ENCODE measurements at regions not wholly inside any gene's neighbourhood (a gene's known extent, or its start where the extent isn't known, plus 50 kb on each side); places are given as distances from the start of the nearest gene placed in this dataset.
"Not testable (repeated sequence)": the region's sequence is repeated elsewhere in the genome, so short reads cannot be mapped to it uniquely, and the experiment has no call there.

DNA sequence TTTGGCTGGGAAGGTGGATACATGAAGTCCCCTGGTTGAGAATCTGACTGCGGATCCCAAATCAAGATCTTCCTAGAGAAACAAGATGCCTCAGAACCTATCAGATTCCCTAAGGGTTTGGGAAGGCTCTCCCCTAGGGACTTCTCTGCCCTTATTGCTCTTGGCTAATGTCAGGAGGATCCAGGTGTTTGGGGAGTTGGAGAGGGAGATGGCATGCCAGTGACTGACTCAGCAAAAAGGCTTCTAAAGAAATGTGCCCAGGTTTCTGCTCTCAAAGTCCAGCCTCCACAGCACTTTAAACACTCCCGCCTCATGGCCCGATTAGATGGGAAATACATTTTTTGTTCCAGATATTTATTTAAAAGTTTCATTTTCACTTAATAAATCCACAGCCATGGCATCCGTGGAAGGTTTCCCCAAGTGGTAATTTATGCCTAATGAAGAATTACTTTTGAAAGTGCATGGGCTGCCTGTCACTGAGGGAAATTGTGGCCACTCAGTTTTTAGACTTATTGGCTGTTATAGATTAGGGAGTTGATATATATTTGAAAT, 156.4 kb downstream of the OSR1 start:
- no peak for DNase-seq (ENCODE audit: low spot score)

DNA sequence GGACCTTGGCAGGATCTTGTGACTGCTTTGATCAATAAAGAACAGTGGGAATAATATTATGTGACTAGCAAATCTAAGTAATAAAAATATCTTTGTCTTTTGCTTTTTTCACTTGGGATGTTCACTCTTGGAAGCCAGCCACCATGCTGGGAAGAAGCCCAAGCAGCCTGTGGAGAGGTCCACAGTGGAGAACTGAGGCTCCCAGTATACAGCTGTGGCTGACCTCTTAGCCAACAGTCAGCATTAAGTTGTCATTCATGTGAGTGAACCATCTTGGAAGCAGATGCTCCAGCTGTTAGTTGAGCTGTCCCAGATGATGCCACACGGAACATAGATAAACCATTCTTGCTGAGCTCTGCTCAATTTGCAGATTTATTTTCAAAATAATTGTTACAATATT, 160.0 kb downstream of the OSR1 start:
- peak; percentile 25 for DNase-seq (ENCODE audit: low spot score)

DNA sequence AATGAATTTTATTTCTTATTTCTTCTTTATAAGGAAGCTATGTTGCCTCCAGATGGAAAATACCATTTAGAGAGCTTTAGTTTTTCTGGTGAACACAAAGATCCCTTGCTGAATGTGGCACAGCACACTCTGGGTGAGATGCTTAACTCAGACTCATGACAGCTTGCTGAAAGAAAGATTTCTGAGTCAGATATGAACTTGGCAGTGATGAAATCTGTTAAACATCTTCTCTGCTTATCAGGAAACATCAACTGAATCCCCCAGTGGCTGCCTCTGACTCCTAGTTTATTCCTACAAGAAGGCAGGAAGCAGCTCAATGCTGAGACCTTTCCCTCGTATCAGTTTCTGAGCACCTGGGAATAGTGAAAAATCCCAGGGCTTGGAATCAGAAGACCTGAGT, 162.8 kb downstream of the OSR1 start:
- no peak for DNase-seq (ENCODE audit: low spot score)

DNA sequence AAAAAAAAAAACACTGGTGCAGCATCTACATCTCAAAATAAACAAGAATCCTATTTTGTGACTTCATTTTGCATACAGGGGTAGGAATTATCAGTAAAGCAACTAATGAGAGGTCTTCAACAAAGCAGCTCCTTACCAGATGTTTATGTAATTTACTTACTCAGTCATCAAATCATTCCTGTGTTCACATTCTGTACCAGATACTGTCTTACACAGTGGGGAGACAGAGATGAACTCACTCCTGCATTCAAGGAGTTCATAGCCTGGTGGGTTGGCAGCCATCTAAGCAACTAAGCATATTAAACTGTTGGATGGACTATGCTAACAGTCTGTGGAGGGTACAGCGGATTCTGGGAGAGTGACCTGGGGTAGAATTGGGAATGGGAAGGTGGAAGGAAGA, 169.0 kb downstream of the OSR1 start:
- no peak for DNase-seq (ENCODE audit: low spot score)

DNA sequence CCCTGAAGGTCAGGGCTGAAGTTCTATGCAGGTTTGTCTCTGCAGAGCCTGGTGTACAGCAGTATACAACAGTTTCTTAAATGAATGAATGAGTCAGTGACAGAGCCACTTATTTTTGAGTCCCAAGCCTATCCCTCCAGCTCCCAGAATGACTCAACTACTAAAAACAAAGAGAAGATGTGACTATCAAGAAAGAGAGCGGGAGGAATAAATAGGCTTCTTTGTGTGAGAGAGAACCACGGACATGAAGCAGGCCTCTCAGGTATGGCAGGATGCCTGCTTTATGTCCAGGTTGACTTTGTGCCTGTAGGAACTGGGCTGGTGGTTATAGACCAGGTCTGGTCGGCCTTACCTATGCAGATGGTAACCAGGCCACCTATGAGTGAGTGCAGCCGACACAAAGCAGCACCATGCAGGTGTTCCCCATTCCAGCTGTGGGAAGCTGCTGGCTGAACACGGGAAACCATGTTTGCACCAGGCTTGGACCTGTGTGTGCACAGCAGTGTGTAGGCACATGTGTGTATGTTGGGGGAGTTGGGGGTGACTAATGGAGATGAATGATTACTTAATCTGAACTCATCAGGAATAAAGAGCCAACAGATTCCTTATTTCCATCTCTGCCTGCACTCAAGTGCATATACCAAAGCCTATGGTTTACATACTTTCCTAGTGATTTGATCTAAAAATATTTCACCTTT, 171.0 kb downstream of the OSR1 start:
- no peak for DNase-seq (ENCODE audit: low spot score)

DNA sequence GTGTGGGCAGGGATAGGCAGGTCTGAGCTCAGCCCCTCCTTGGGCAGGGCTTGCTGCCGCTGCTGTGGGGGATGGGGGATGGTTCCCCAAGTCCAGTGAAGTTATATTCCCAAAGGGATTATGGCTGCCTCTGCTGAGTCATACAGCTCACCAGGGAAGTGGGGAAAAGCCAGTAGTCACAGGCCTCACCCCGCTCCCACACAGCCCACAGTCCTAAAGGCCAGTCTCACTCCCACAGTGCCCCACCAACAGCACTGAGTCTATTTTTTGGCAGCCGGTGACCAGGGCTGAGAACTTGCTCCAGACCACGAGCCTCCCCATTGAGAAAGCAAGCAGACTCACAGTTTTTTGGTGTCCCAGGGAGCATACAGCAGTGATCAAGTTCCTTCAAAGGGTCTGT, 173.3 kb downstream of the OSR1 start:
- DNase-seq (ENCODE audit: low spot score) = no peak

DNA sequence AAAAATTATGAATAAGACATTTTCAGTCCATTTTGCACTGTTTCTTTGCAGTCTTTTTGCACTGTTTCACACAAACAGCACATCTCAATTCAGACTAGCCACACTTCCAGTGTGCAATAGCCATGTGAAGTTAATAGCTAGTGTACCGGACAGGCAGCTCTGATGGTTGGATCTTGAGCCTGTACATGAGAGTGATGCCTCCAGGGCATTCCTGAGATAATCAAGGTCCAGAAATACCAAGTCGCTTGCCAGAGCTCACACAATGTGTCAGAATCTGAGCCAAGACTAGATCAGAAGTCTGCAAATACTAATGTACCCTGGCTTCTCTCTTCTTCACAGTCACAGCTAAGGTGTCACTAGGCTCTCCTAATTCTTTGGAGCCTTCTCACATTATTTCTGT, 180.2 kb downstream of the OSR1 start:
- DNase-seq (ENCODE audit: low spot score) = no peak

DNA sequence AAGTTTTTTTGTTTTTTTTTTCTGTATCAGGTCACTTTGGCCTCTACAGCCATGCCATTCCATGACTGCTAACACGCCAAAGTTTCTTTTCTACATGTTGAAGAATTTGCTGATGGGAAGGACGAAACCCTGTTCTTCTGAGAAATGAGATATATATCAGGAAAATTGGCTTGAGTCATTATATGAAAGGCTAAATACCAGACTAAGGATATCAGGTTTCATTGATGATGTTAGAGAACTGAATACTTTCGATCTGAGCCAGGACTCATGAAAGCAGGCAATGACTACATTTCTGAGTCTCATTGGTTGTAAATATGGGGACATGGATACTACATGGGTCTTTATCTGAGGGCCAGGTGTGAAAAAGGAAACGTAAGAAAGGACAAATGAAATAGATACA, 181.4 kb downstream of the OSR1 start:
- DNase-seq (ENCODE audit: low spot score) = no peak

DNA sequence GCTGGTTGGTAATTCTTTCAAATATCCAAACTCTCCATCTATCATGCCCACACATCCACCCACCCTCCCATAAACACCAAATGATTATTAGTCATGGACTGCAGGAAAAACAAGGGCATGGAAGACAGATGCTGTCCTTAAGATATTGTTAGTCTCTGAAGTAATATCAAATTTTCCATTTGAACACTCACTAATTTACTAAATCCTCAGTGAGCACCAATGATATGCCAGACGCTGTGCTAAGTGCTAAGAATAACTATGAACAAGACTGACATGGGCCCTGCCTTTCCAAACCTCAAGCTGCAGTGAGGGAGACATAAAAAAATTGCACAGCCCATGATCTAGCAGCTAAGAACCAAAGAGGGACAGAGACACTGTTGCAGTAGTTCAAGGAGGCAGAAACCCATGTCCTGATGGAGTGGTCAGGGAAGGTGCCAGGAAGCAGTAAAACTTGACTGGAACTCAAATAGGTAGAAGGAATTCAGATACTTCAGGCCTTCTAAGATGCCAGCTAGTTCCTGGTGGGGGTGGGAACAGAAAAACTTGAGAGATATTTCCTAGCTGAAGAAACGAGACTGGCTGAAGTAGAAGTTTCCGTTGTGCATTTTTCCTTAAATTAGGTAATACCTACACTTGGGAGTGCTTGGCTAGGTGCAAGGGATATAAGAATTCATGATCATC, 182.1 kb downstream of the OSR1 start:
- no peak for DNase-seq (ENCODE audit: low spot score)

DNA sequence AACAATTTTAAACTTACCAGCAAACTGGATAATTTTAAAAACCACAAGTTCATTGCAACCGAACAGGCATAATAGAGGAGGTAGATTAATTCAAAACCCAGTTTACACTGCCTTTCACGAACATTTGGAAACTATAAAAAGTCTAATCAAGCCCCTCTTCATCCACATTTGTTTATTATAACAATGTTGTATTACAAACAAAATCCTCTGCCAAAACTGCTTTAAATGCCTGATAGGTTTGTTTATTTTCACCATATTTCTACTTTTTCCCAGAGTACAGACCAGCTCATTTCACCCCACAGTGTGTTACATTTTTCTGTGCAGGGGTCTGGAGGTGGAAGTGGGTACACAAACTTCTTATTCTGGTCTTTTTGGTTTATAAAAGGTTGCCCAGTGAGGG, 184.2 kb downstream of the OSR1 start:
- DNase-seq (ENCODE audit: low spot score) = no peak

DNA sequence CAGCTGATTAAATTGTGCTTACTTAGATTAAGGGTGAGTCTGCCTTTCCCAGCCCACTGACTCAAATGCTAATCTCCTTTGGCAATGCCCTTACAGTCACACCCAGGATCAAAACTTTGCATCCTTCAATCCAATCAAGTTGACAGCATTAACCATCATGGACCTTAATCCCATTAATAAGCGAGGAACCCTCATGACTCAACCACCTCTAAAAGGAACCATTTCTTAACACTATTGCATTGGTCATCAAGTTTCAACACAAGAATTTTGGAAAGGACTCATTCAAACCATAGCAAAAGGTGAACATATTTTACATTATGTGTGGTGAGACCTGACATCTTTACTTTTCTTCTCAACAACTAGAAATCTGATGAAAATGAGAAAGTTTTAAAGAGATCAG, 187.0 kb downstream of the OSR1 start:
- no peak for DNase-seq (ENCODE audit: low spot score)

DNA sequence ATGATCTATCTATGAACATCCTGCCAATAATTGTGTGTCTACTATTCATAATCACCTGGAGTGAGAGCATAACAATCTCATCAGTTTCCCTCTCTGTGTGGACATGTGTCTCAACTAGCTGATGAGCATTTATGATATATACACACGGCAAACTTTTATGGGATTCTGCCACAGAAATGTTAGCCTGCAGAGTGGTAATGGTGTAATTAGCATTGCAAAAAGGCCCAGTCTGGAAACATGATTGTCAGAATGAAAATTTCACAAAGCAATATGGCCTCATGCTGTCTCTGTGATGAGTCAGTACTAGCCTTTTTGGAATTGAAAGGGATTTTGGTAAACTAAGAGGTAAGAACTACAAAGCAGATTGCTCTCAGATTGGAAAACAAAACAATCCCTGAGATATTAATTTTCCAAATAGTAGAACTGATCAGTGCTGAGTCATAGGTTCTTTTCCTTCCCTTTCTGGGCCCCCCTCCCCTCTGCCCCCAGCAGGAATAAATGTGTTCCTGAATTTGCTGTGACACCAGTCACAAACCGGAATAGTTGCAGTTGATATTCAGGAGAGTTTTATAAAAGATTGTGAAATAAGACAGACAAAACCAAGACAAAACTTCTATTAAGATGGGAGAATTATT, 189.2 kb downstream of the OSR1 start:
- no peak for DNase-seq (ENCODE audit: low spot score)

DNA sequence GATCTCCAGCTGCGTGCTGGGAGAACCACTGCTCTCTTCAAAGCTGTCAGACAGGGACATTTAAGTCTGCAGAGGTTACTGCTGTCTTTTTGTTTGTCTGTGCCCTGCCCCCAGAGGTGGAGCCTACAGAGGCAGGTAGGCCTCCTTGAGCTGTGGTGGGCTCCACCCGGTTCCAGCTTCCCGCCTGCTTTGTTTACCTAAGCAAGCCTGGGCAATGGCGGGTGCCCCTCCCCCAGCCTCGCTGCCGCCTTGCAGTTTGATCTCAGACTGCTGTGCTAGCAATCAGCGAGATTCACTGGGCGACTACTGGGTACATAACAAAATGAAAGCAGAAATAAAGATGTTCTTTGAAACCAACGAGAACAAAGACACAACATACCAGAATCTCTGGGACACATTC, 194.3 kb downstream of the OSR1 start:
- not testable (repeated sequence) for DNase-seq (ENCODE audit: low spot score)

DNA sequence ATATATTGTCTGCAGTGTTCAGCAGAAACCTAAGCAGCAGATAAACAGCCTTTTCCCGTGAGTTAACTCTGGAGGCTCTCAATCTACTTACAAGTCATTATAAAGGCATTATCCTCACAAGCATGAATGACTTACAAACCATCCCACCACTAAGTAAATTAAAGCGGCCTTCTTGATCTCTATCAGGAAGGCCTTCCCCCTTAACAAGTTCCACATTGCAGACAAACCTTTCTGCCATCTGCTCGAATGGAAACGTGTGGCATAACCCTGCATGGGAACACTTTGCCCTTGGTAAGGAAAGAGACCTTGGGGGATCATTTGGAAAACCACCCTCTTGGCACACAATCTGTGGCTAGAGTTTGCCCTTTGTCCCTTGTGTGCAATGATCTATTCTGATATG, 199.5 kb downstream of the OSR1 start:
- no peak for DNase-seq (ENCODE audit: low spot score)

DNA sequence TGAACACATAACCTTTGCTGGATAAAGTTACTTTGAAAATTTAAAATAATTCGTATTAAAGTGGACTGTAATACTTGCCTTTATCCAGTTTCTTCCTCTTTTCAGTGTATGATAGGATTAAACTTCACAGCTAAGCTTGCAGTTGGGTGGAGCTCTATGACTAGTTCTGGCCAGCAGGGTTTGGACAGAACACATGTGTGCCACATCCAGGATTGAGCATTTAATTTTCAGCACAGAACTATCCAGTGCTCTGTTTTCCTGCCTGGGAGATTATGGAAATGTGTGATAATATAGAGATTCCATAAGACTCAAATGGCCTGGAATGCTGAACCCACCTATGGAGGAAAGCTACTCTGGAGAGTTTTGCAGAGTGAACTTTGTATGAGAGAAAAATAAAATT, 200.2 kb downstream of the OSR1 start:
- no peak for DNase-seq (ENCODE audit: low spot score)

DNA sequence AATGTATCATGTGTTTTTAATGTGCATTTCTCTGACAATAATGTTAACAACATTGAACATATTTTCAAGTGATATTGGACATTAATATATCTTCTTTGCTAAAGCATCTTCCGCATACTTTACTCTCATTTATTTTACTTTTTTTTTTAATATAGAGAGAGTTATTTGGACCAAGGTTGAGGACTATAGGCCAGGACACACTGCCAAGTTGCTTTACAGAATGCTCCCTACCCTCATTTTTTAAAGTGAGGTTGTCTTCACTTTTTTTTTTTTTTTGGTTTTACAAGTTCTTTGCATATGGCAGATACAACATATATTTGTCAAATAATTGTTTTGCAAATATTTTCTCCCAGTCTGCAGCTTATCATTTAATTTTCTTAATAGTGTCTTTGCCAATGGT, 201.8 kb downstream of the OSR1 start:
- DNase-seq (ENCODE audit: low spot score) = no peak

DNA sequence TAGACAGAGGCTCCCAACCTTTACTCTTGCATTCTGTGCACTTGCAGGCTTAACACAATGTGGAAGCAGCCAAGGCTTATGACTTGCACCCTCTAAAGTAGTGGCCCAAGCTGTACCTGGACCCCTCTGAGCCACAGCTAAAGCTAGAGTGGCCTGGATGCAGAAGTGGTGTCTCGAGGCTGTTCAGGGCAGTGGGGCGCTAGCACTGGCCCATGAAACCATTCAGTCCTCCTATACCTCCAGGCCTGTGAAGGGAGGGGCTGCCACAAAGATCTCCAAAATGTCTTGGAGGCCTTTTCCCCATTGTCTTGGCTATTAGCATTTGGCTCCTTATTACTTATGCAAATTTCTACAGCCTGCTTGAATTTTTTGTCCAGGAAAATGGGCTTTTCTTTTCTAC, 207.7 kb downstream of the OSR1 start:
- no peak for DNase-seq (ENCODE audit: low spot score)

DNA sequence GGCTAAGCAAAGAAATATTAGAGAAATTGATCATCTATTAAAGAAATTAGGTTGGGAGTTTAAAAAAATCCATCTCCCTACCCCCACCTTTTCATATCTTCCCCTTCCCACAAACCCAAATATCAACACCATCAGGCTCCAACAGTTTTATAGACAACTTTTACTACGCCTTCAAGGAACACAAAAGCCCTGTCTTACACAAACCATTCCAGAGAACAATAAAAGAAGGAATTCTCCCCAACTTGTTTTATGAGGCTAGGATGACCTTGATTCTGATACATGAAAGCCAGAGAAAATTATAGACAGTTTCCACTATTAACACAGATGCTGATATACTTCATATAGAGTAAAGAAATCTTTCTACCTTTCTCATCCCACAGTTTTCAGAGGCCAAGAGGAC, 211.6 kb downstream of the OSR1 start:
- no peak for DNase-seq (ENCODE audit: low spot score)

DNA sequence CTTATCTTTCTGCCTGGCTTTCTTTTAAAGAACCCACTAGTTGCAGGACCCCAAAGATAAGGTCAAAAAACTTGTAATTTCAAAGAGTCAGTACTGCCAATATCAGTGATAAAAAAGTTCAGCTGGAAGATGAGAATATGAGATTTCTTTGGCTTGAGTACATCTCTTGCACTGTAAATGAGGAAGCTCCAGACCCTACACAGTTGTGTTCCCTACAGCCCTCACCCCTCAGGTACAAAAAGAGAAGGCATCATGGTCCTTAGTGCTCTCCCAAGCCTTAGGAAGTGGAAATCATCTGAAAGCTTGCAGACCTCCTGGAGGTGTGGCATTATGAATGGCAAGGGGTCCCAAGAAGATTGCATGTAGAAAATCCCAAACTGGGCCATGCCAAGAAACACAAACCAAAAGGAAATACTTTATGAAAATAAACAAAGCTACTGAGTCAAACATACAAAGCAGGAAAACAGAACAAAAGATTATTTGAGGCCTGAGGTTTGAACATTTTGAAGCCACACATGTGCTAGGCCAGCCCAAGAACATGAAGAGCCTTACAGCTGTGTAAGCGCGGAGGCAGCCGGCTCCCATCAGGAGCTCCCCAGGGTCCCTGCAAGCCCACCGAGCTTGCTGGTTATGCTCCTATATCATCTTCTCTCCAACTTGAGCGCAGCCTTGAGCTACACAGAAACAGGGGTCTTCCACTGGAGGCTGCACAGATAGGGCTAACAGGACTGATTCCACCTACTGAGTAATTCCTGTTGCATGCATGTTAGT, 217.0 kb downstream of the OSR1 start:
- no peak for DNase-seq (ENCODE audit: low spot score)

DNA sequence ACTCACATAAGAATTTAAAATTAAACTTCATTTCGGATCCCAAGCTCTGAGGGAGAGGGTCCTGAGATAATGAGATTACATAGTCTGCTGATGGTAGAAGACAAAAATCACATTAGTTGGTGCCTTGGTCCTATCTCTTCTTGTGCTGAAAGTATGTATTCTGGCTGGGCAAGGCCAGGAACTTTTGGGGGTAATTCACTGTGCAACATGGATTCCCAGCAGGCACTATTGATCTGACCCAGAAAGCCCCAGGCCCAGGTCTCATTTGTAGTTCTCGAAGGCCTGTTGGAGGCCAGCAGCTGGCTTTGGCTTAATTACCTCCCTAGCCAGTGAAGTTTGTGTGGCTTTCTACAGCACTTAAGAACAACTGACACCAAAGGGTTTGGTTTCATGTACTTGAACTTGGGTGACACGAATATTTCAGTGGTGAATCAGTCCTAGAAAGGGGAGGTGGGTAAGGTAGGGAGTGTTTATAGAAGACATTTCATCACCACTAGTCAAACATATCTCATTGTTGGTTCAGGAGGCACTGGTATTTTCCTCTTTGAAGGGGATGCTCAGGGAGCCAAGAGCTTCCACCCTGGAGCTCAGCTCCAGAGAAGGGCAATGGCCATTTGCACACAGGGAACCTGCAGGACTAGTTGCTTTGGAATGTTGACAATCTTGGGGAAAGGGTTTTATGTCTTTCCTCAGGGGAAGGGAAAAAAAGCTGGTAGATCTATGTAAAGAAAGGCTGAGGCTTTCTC, 217.8 kb downstream of the OSR1 start:
- DNase-seq (ENCODE audit: low spot score) = no peak

DNA sequence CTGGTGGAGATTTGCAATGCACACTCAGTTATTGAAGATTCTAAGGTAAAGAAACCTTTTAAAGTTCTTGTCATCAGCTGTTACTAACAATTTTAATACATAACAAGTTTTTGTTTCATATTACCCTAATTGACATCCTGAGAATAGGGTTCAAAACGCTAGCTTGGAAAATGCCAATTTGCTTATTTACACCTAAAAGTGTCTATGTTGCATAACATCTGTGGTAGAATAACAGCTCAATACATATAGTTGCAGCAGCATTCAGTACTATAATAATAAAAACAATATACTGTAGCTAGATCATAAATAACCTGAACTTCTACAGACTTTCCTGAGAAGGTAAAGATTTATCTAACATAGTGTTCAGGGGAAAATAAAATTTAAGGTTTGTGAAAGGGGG, 219.0 kb downstream of the OSR1 start:
- DNase-seq (ENCODE audit: low spot score) = no peak
